ENCODE measurements at regions not wholly inside any gene's neighbourhood (a gene's known extent, or its start where the extent isn't known, plus 50 kb on each side); places are given as distances from the start of the nearest gene placed in this dataset.

DNA sequence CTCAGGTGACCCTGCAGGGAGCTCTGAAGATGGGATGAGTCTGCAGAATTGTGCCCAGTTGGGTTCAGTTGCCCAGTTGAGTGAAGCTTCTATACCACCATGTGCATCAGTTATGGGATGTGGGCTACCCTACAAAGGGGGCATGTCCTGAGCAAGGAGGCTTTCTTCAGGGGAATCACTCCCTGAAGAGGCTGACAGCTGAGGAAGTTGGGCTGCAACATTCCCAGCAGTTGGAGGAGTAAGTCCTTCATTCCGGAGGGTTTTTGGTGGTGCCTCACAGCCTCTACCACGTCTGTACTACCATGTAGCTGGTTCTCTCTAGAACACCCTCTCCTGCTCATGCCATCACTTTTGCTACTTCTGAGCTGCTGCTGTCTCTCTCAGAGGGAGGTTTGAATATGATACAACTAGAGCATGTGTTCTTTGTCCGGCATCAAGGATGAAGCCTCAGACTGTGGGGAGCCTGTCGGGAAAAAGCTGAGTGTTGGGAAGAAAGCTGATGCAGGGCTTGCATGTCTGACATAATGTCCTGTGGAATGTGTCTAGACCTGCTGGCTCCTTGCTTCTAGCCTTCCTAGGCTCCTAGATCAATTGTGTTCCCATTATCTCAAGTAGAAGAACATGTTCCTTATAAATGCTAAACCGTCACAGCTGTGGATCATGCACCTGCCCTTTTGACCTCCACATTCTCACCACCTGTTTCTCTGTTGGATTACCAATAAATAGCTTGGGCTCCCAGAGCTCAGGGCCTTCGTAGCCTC is 355.8 kb downstream of the CCSER2 start:
- TF ChIP-seq, protein P1, sequence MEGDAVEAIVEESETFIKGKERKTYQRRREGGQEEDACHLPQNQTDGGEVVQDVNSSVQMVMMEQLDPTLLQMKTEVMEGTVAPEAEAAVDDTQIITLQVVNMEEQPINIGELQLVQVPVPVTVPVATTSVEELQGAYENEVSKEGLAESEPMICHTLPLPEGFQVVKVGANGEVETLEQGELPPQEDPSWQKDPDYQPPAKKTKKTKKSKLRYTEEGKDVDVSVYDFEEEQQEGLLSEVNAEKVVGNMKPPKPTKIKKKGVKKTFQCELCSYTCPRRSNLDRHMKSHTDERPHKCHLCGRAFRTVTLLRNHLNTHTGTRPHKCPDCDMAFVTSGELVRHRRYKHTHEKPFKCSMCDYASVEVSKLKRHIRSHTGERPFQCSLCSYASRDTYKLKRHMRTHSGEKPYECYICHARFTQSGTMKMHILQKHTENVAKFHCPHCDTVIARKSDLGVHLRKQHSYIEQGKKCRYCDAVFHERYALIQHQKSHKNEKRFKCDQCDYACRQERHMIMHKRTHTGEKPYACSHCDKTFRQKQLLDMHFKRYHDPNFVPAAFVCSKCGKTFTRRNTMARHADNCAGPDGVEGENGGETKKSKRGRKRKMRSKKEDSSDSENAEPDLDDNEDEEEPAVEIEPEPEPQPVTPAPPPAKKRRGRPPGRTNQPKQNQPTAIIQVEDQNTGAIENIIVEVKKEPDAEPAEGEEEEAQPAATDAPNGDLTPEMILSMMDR (IDR thresholded peaks at IDR 0.05; ENCODE audit: insufficient read depth, low read length, poor library complexity, severe bottlenecking), result no peak
- TF ChIP-seq EZH2phosphoT487 (conservative IDR thresholded peaks at IDR 0.05; ENCODE audit: low read length), result no peak
